A673 (cell line): ENCODE measurements at regions not wholly inside any gene's neighbourhood (a gene's known extent, or its start where the extent isn't known, plus 50 kb on each side); places are given as distances from the start of the nearest gene placed in this dataset.

Source experiments
- BruUV-seq: library from RNA; stranded (reverse); fragments of 400-500 nt; replicated peaks from 2 replicates; lab custom pipeline; 2021; lab: Mats Ljungman, UMichigan
- CTCF ChIA-PET: fragments of 300-600 bp; sonication (Branson Sonifier 250); formaldehyde crosslinking; loops from one replicate; lab custom pipeline; 2022; ENCODE audit warnings: antibody characterized with exemption; lab: Charles Lee
- POLR2A ChIA-PET: fragments of 300-600 bp; sonication (Branson Sonifier 250); formaldehyde crosslinking; loops from one replicate; lab custom pipeline; 2022; ENCODE audit warnings: antibody characterized with exemption; ENCODE audit not compliant: low non-redundant PET; lab: Charles Lee
- DNase-seq: peaks from one replicate; pipeline ENCODE4 v3.0.0-alpha.2; 2015; ENCODE audit warnings: low spot score
- H3K27ac ChIP-seq: fragments of 200-600 bp; sonication (generic); 2 replicates; pipeline ENCODE4 v1.5.1; 2016; ENCODE audit warnings: mixed run types, low read depth, mild to moderate bottlenecking, mixed read lengths, antibody characterized with exemption, low read length; ENCODE audit not compliant: poor library complexity, severe bottlenecking
- H3K27me3 ChIP-seq: fragments of 200-600 bp; sonication (generic); replicated peaks from 2 replicates; pipeline ENCODE4 v1.6.1; 2017; ENCODE audit warnings: mixed run types, low read depth, mild to moderate bottlenecking, mixed read lengths, antibody characterized with exemption, low read length; ENCODE audit not compliant: insufficient read depth, poor library complexity
- H3K36me3 ChIP-seq: fragments of 200-600 bp; sonication (generic); 2 replicates; pipeline ENCODE4 v1.6.1; 2016; ENCODE audit warnings: mixed run types, mild to moderate bottlenecking, mixed read lengths, antibody characterized with exemption, low read length; ENCODE audit not compliant: insufficient read depth, poor library complexity, severe bottlenecking
- H3K4me1 ChIP-seq: fragments of 200-600 bp; sonication (generic); 2 replicates; pipeline ENCODE4 v1.6.1; 2017; ENCODE audit warnings: mixed run types, mild to moderate bottlenecking, mixed read lengths, antibody characterized with exemption, low read length; ENCODE audit not compliant: insufficient read depth, poor library complexity, severe bottlenecking
- H3K4me3 ChIP-seq: fragments of 200-600 bp; sonication (generic); 2 replicates; pipeline ENCODE4 v1.5.1; 2016; ENCODE audit warnings: low read depth, mixed run types, mild to moderate bottlenecking, mixed read lengths, low read length; ENCODE audit not compliant: poor library complexity, severe bottlenecking
- H3K9me3 ChIP-seq: fragments of 200-600 bp; sonication (generic); 2 replicates; pipeline ENCODE4 v1.6.1; 2016; ENCODE audit warnings: mixed run types, low read depth, mild to moderate bottlenecking, mixed read lengths, antibody characterized with exemption, low read length; ENCODE audit not compliant: poor library complexity, severe bottlenecking
- CTCF ChIP-seq: fragments of 300-800, 200-600 bp; sonication (generic); conservative IDR thresholded peaks from 2 replicates; pipeline ENCODE4 v1.5.1; 2017; ENCODE audit warnings: low read depth, mild to moderate bottlenecking, antibody characterized with exemption, low read length, moderate library complexity, mixed read lengths
- EZH2 ChIP-seq: fragments of 200-600 bp; sonication (generic); IDR thresholded peaks from 2 replicates; pipeline ENCODE4 v1.6.1; 2017; ENCODE audit warnings: borderline replicate concordance, low read depth, mild to moderate bottlenecking, mixed read lengths, antibody characterized with exemption, low read length; ENCODE audit not compliant: poor library complexity, severe bottlenecking
- intact Hi-C: fragments of 100-400 bp; cut with micrococcal nuclease; formaldehyde crosslinking; loops from one replicate; pipeline ENCODE4 v1.10.0; 2022; ENCODE audit not compliant: unreplicated experiment

GRCh38 chr1:208835097-208835463 lies 590.9 kb upstream of the PLXNA2 start:
- ChIA-PET CTCF (no interaction called here), POLR2A (no interaction called here)
- no peaks in the 10 kb centered on the region for H3K36me3 ChIP-seq
- intact Hi-C loops, result no loop called here
- no peaks in the 10 kb centered on the region for H3K4me1 ChIP-seq
- no TSS peak for BruUV-seq
- H3K9me3 ChIP-seq, result no peaks in the 10 kb centered on the region
- no peak for TF ChIP-seq EZH2
- TF ChIP-seq CTCF, result no peak
- H3K4me3 ChIP-seq, result no peak overlapping the region
- no peak for DNase-seq
- peaks cover 26% of the 10 kb centered on the region for H3K27me3 ChIP-seq
- no peak overlapping the region for H3K27ac ChIP-seq

GRCh38 chr1:208835781-208836180 lies 591.6 kb upstream of the PLXNA2 start:
- Histone ChIP-seq H3K4me1 (no peaks in the 10 kb centered on the region), H3K36me3 (no peaks in the 10 kb centered on the region), H3K4me3 (no peak overlapping the region), H3K27ac (no peak overlapping the region), H3K27me3 (peaks cover 20% of the 10 kb centered on the region), H3K9me3 (no peaks in the 10 kb centered on the region)
- POLR2A ChIA-PET, result no interaction called here
- DNase-seq, result no peak
- intact Hi-C loops, result no loop called here
- TF ChIP-seq EZH2, result no peak
- no peak for TF ChIP-seq CTCF
- CTCF ChIA-PET, result no interaction called here
- BruUV-seq, result no TSS peak

GRCh38 chr1:208837242-208837641 lies 593.1 kb upstream of the PLXNA2 start:
- no peaks in the 10 kb centered on the region for H3K9me3 ChIP-seq
- TF ChIP-seq EZH2 (no peak), CTCF (no peak)
- no peak for DNase-seq
- CTCF ChIA-PET, result no interaction called here
- no peak overlapping the region for H3K4me3 ChIP-seq
- no TSS peak for BruUV-seq
- no peak overlapping the region for H3K27ac ChIP-seq
- no peaks in the 10 kb centered on the region for H3K4me1 ChIP-seq
- H3K36me3 ChIP-seq, result no peaks in the 10 kb centered on the region
- intact Hi-C loops, result no loop called here
- peaks cover 10% of the 10 kb centered on the region for H3K27me3 ChIP-seq
- POLR2A ChIA-PET, result no interaction called here
